22Rv1 (cell line): ENCODE measurements at regions not wholly inside any gene's neighbourhood (a gene's known extent, or its start where the extent isn't known, plus 50 kb on each side); places are given as distances from the start of the nearest gene placed in this dataset.

Source experiments
- CTCF ChIP-seq: fragments of 450-650 bp; IDR thresholded peaks from 2 replicates; pipeline ENCODE4 v1.5.1; 2017; ENCODE audit warnings: mild to moderate bottlenecking
- ZFX ChIP-seq: fragments of 450-650 bp; IDR thresholded peaks from 2 replicates; pipeline ENCODE4 v1.6.1; 2017; ENCODE audit warnings: antibody characterized with exemption, borderline replicate concordance

DNA sequence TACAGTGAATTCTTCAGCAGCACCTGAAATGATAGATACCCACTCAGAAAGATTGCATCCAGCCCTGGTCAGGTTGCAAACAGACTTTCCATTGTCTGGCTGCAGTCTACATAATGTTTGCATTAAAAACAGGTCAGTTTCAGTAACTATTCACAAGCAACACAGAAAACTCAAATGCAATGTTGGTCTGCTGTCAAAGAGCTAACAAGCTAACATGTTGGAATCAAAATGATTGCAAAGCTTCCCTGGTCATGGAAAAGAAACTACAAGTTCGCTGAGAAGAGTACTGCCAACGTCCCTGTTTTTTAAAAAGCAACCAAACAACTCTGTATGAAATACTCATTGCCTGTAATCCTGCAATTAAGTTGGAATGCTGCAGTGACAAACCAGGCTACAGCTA, 374.7 kb downstream of the ADAMTS20 start:
- TF ChIP-seq CTCF = no peak
- TF ChIP-seq ZFX = no peak
